ENCODE measurements at regions not wholly inside any gene's neighbourhood (a gene's known extent, or its start where the extent isn't known, plus 50 kb on each side); places are given as distances from the start of the nearest gene placed in this dataset.
A peak's percentile ranks its signal among the peaks of the same experiment; 100 is the strongest.
"Not testable (repeated sequence)": the region's sequence is repeated elsewhere in the genome, so short reads cannot be mapped to it uniquely, and the experiment has no call there.

DNA sequence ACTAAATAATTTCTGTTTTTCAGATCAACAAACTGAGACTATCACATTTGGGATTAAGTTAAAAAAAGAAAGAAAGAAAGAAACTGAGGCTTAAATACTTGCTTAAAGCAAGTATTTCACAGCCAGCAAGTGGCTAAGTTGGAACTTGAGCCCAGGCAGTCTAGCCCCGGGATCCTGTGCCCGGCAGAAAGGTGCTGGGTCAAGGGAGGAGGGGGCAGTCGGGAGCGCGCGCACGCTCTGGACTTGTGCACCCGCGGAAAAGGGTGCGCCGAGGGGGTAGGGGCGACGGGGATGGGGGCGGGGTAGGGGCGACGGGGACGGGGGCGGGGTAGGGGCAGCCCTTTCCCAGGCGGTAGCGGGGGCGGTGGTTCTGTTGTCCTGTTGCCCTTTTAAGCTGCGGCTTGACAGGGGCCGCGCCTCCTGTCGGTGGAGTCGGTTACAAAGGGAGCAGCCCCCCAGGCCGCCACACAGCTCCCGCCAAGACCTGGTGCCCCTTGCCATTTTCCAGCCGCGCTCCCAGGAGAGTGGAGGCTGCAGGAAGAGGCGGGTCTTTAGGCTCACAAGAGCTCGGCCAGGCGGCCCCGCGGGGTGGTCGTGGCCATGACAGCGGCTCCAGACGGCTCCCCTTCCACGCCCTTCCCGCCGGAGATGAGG lies 60.6 kb downstream of the GOLGA8T start:
- H3K27ac ChIP-seq (ENCODE audit: low read depth in 1 of 3, low read length in 2 of 3); H3K4me1 ChIP-seq (ENCODE audit: control insufficient read depth in 3 of 3, insufficient read depth in 2 of 3, low read depth in 1 of 3, low read length in 2 of 3); H3K27me3 ChIP-seq (ENCODE audit: control insufficient read depth in 3 of 3, insufficient read depth in 3 of 3, low read length in 3 of 3); H3K36me3 ChIP-seq (ENCODE audit: control insufficient read depth in 3 of 3, insufficient read depth in 2 of 3, low read depth in 1 of 3, low read length in 3 of 3); H3K9me3 ChIP-seq (ENCODE audit: control insufficient read depth in 2 of 2, insufficient read depth in 1 of 2, low read depth in 1 of 2, low read length in 1 of 2); FAIRE-seq: not testable (repeated sequence)
- WGBS, 3 donors = 0 to 1% methylated on average over 1 to 15 of the region's 41 CpGs; no CpG with 5 or more reads in 1 of the 3 donors
- peak overlapping the region in 1 of 3 donors; percentile 8 for H3K4me3 ChIP-seq (ENCODE audit: low read depth in 1 of 3, low read length in 3 of 3)
- peak in 1 of 2 donors; percentile 0 for DNase-seq

DNA sequence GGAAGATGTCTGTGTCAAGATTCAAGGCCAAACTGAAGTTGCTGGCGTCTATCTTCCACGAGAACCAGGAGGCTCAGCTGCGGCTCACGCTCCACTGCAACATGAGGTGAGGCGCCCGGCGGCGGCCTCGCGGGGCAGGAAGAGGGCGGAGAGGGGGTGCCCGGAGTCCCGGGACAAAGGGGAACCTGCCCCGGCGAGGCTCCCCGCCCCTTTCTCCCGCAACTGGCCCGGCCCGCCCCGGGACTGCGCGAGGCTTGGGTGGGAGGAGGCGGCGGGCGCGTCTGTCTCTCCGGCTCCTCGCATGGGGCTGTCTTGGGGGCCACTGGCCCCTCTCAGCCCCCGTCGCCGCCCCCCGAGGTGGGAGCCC lies 61.1 kb downstream of the GOLGA8T start:
- not testable (repeated sequence) for FAIRE-seq; H3K36me3 ChIP-seq (ENCODE audit: control insufficient read depth in 3 of 3, insufficient read depth in 2 of 3, low read depth in 1 of 3, low read length in 3 of 3); H3K27ac ChIP-seq (ENCODE audit: low read depth in 1 of 3, low read length in 2 of 3); H3K27me3 ChIP-seq (ENCODE audit: control insufficient read depth in 3 of 3, insufficient read depth in 3 of 3, low read length in 3 of 3); H3K4me1 ChIP-seq (ENCODE audit: control insufficient read depth in 3 of 3, insufficient read depth in 2 of 3, low read depth in 1 of 3, low read length in 2 of 3); H3K9me3 ChIP-seq (ENCODE audit: control insufficient read depth in 2 of 2, insufficient read depth in 1 of 2, low read depth in 1 of 2, low read length in 1 of 2)
- H3K4me3 ChIP-seq (ENCODE audit: low read depth in 1 of 3, low read length in 3 of 3) = peak overlapping the region in 1 of 3 donors; percentile 8
- WGBS, 3 donors = 1% methylated on average over 16 to 31 of the region's 32 CpGs
- peak in 1 of 2 donors; percentile 25 for DNase-seq

DNA sequence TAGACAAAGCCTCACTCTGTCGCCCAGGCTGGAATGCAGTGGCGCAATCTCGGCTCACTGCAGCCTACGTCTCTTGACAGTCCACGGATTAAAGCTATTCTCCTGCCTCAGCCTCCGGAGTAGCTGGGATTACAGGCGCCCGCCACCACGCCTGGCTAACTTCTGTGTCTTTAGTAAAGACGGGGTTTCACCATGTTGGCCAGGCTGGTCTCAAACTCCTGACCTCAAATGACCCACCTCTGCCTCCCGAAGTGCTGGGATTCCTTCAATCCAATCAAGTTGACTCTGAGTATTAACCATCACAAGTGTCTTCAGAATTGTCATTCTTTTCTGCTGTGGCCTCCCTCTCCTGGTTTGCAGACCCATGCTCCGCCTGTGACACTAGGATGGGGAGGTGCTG lies 61.9 kb downstream of the GOLGA8T start:
- H3K4me1 ChIP-seq (ENCODE audit: control insufficient read depth in 3 of 3, insufficient read depth in 2 of 3, low read depth in 1 of 3, low read length in 2 of 3); H3K4me3 ChIP-seq (ENCODE audit: low read depth in 1 of 3, low read length in 3 of 3); FAIRE-seq; H3K27me3 ChIP-seq (ENCODE audit: control insufficient read depth in 3 of 3, insufficient read depth in 3 of 3, low read length in 3 of 3); H3K36me3 ChIP-seq (ENCODE audit: control insufficient read depth in 3 of 3, insufficient read depth in 2 of 3, low read depth in 1 of 3, low read length in 3 of 3); H3K9me3 ChIP-seq (ENCODE audit: control insufficient read depth in 2 of 2, insufficient read depth in 1 of 2, low read depth in 1 of 2, low read length in 1 of 2); H3K27ac ChIP-seq (ENCODE audit: low read depth in 1 of 3, low read length in 2 of 3); DNase-seq: not testable (repeated sequence)
- 71 to 79% (median 77%) methylated on average over 1 to 11 of the region's 12 CpGs for WGBS, 3 donors

DNA sequence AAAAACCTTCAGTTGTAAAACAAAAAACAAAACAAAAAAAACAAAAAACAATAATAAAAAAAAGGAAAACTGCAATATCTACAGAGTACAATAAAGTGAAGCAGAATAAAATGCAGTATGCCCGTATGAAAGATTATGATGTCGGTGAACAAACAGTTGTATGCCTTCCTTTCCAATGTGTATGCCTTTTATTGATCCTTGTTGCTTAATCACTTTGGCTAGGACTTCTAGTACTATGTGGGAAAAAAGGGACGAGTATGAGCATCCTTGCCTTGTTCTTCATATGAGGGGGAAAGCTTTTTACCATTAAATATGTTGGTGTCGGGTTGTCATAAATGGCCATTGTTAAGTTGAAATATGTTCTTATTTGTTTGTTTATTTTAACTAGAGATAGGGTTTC lies 66.7 kb downstream of the GOLGA8T start:
- not testable (repeated sequence) for H3K27ac ChIP-seq (ENCODE audit: low read depth in 1 of 3, low read length in 2 of 3); H3K4me3 ChIP-seq (ENCODE audit: low read depth in 1 of 3, low read length in 3 of 3); H3K27me3 ChIP-seq (ENCODE audit: control insufficient read depth in 3 of 3, insufficient read depth in 3 of 3, low read length in 3 of 3); FAIRE-seq; H3K9me3 ChIP-seq (ENCODE audit: control insufficient read depth in 2 of 2, insufficient read depth in 1 of 2, low read depth in 1 of 2, low read length in 1 of 2); H3K36me3 ChIP-seq (ENCODE audit: control insufficient read depth in 3 of 3, insufficient read depth in 2 of 3, low read depth in 1 of 3, low read length in 3 of 3); H3K4me1 ChIP-seq (ENCODE audit: control insufficient read depth in 3 of 3, insufficient read depth in 2 of 3, low read depth in 1 of 3, low read length in 2 of 3); DNase-seq
- 71 to 94% (median 89%) methylated on average over 2 of the region's 4 CpGs for WGBS, 3 donors

GRCh38 chr15:30213733-30214132 lies 78.9 kb downstream of the GOLGA8T start:
- not testable (repeated sequence) for FAIRE-seq; H3K9me3 ChIP-seq (ENCODE audit: control insufficient read depth in 2 of 2, insufficient read depth in 1 of 2, low read depth in 1 of 2, low read length in 1 of 2); H3K27me3 ChIP-seq (ENCODE audit: control insufficient read depth in 3 of 3, insufficient read depth in 3 of 3, low read length in 3 of 3); H3K4me3 ChIP-seq (ENCODE audit: low read depth in 1 of 3, low read length in 3 of 3); H3K27ac ChIP-seq (ENCODE audit: low read depth in 1 of 3, low read length in 2 of 3); H3K36me3 ChIP-seq (ENCODE audit: control insufficient read depth in 3 of 3, insufficient read depth in 2 of 3, low read depth in 1 of 3, low read length in 3 of 3); DNase-seq; H3K4me1 ChIP-seq (ENCODE audit: control insufficient read depth in 3 of 3, insufficient read depth in 2 of 3, low read depth in 1 of 3, low read length in 2 of 3)
- WGBS, 3 donors = no CpG with 5 or more reads among the region's 5 CpGs

GRCh38 chr15:30221803-30222202 lies 87.0 kb downstream of the GOLGA8T start:
- H3K4me1 ChIP-seq (ENCODE audit: control insufficient read depth in 3 of 3, insufficient read depth in 2 of 3, low read depth in 1 of 3, low read length in 2 of 3); H3K27ac ChIP-seq (ENCODE audit: low read depth in 1 of 3, low read length in 2 of 3); H3K4me3 ChIP-seq (ENCODE audit: low read depth in 1 of 3, low read length in 3 of 3); H3K27me3 ChIP-seq (ENCODE audit: control insufficient read depth in 3 of 3, insufficient read depth in 3 of 3, low read length in 3 of 3); H3K9me3 ChIP-seq (ENCODE audit: control insufficient read depth in 2 of 2, insufficient read depth in 1 of 2, low read depth in 1 of 2, low read length in 1 of 2); FAIRE-seq; DNase-seq; H3K36me3 ChIP-seq (ENCODE audit: control insufficient read depth in 3 of 3, insufficient read depth in 2 of 3, low read depth in 1 of 3, low read length in 3 of 3): not testable (repeated sequence)
- WGBS, 3 donors = no CpG with 5 or more reads among the region's 4 CpGs

- H3K27me3 ChIP-seq (ENCODE audit: control insufficient read depth in 3 of 3, insufficient read depth in 3 of 3, low read length in 3 of 3); H3K27ac ChIP-seq (ENCODE audit: low read depth in 1 of 3, low read length in 2 of 3); H3K4me3 ChIP-seq (ENCODE audit: low read depth in 1 of 3, low read length in 3 of 3); DNase-seq; H3K4me1 ChIP-seq (ENCODE audit: control insufficient read depth in 3 of 3, insufficient read depth in 2 of 3, low read depth in 1 of 3, low read length in 2 of 3); H3K9me3 ChIP-seq (ENCODE audit: control insufficient read depth in 2 of 2, insufficient read depth in 1 of 2, low read depth in 1 of 2, low read length in 1 of 2); FAIRE-seq; H3K36me3 ChIP-seq (ENCODE audit: control insufficient read depth in 3 of 3, insufficient read depth in 2 of 3, low read depth in 1 of 3, low read length in 3 of 3): not testable (repeated sequence)
- 3 to 20% (median 11%) methylated on average over 17 to 46 of the region's 91 CpGs for WGBS, 3 donors
Observed at GRCh38 chr15:30222798-30223591, 88.1 kb downstream of the GOLGA8T start.

GRCh38 chr15:30225233-30225891 lies 90.5 kb downstream of the GOLGA8T start:
- not testable (repeated sequence) for H3K36me3 ChIP-seq (ENCODE audit: control insufficient read depth in 3 of 3, insufficient read depth in 2 of 3, low read depth in 1 of 3, low read length in 3 of 3); FAIRE-seq; H3K4me3 ChIP-seq (ENCODE audit: low read depth in 1 of 3, low read length in 3 of 3); H3K4me1 ChIP-seq (ENCODE audit: control insufficient read depth in 3 of 3, insufficient read depth in 2 of 3, low read depth in 1 of 3, low read length in 2 of 3); DNase-seq; H3K27me3 ChIP-seq (ENCODE audit: control insufficient read depth in 3 of 3, insufficient read depth in 3 of 3, low read length in 3 of 3); H3K9me3 ChIP-seq (ENCODE audit: control insufficient read depth in 2 of 2, insufficient read depth in 1 of 2, low read depth in 1 of 2, low read length in 1 of 2); H3K27ac ChIP-seq (ENCODE audit: low read depth in 1 of 3, low read length in 2 of 3)
- 7 to 15% (median 15%) methylated on average over 8 to 60 of the region's 77 CpGs for WGBS, 3 donors
